Urinary bladder (tissue), 3 donors: ENCODE measurements at regions not wholly inside any gene's neighbourhood (a gene's known extent, or its start where the extent isn't known, plus 50 kb on each side); places are given as distances from the start of the nearest gene placed in this dataset.
"Not testable (repeated sequence)": the region's sequence is repeated elsewhere in the genome, so short reads cannot be mapped to it uniquely, and the experiment has no call there.

ENCODE experiments used
- DNase-seq: peaks from one replicate; pipeline ENCODE4 v3.0.0-alpha.2; 2015; ENCODE audit errors: extremely low spot score
- H3K27ac ChIP-seq: one replicate; pipeline ENCODE4 v1.5.1; 2013; ENCODE audit warnings: low read depth, mild to moderate bottlenecking, moderate library complexity
- H3K36me3 ChIP-seq: one replicate; pipeline ENCODE4 v1.6.1; 2013; ENCODE audit warnings: mild to moderate bottlenecking, moderate library complexity; ENCODE audit not compliant: insufficient read depth
- H3K4me1 ChIP-seq: one replicate; pipeline ENCODE4 v1.6.1; 2013; ENCODE audit warnings: mild to moderate bottlenecking, moderate library complexity; ENCODE audit not compliant: insufficient read depth
- H3K4me3 ChIP-seq: one replicate; pipeline ENCODE4 v1.5.1; 2013; ENCODE audit warnings: low read depth, low read length
- WGBS: extraction: QIAGEN DNeasy Blood & Tissue Kit; methylation state at CpG from one replicate; pipeline ENCODE4 v1.1.7; 2013; 5-methylcytosine and 5-hydroxymethylcytosine counted together
- donor health status: healthy with polysubstance abuse.
- donor health status: healthy.

DNA sequence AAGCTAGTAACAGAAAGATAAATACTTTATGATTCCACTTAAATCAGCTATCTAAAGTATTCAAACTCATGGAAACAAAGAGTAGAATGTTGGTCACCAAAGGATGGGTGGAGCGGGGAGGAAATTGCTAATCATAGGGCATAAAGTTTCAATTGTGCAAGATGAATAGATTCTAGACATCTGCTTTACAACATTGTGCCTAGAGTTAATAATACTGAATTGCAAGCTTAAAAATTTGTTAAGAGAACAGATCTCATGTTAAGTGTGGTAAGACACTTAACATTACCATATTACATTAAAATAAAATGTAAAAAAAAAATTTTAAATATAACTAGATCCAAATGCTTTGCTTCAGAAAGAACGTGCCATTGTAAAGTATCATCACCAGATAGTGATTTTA is 411.1 kb upstream of the MBL2 start:
- no peak overlapping the region for H3K4me3 ChIP-seq
- H3K27ac ChIP-seq = no peak overlapping the region
- no peaks in the 10 kb centered on the region for H3K36me3 ChIP-seq
- H3K4me1 ChIP-seq = no peaks in the 10 kb centered on the region
- WGBS = 92% methylated on average over 2 of the region's 2 CpGs
- DNase-seq = no peak

DNA sequence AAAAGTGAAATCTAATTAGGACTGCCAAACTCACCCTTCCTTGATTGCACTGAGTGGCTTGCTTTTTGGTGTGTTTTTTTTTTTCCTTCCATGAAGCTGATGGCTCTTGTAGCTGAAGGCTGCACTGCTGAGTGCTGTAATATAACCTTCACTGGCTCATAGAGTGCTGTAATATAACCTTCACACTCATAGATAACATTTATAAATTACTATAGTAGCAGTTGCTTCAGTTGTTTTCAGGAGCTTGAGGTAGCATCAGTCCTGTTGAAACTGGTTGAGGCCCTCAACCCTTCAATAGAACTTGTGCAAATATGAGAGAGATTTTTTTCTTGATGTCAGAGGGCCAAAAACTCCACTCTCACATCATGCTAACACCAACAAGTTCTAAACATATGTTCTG is 404.9 kb upstream of the MBL2 start:
- no peaks in the 10 kb centered on the region for H3K36me3 ChIP-seq
- H3K27ac ChIP-seq = no peak overlapping the region
- no peak for DNase-seq
- H3K4me3 ChIP-seq = no peak overlapping the region
- H3K4me1 ChIP-seq = no peaks in the 10 kb centered on the region

DNA sequence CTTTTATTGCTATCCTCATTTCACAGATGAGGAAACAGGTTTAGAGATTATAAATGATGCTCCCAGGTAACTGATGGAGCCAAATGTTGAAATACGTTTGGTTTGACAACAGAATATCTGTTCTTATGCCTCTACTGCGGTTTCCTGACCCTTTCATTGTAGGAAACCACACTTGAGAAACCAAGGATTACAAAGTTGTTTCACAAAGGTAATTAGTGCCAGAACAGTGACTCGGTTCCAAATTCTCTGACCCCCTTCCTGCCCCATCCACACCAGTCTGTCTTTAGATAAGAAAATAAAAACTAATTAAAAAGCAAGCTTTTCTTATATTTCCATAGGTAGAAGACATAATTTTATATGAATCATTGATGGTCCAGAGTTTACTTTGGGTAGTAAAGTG is 393.7 kb upstream of the MBL2 start:
- 87% methylated on average over 3 of the region's 3 CpGs for WGBS
- Histone ChIP-seq H3K36me3 (no peaks in the 10 kb centered on the region), H3K27ac (no peak overlapping the region), H3K4me1 (no peaks in the 10 kb centered on the region), H3K4me3 (no peak overlapping the region)
- no peak for DNase-seq

DNA sequence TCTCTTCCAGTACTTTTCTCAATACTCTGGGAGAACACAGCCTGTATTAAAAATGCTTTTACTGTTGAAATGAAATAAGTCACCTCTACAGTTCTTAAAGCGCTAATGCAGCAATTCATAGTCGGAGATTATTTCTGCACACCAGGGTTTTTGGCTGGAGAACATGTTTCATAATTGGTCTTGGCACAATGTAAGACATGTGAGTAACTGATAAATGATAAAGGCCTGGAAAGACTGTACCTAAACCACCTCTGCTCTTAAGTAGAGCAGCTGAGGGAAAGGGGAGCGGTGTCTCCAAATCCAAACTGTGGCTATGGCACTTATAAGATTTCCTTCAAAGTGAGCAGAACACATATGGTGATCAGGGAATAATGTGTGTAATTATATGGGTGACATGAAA is 390.3 kb upstream of the MBL2 start:
- 77% methylated on average over 3 of the region's 3 CpGs for WGBS
- Histone ChIP-seq H3K4me1 (no peaks in the 10 kb centered on the region), H3K36me3 (no peaks in the 10 kb centered on the region), H3K4me3 (no peak overlapping the region), H3K27ac (no peak overlapping the region)
- DNase-seq = no peak

DNA sequence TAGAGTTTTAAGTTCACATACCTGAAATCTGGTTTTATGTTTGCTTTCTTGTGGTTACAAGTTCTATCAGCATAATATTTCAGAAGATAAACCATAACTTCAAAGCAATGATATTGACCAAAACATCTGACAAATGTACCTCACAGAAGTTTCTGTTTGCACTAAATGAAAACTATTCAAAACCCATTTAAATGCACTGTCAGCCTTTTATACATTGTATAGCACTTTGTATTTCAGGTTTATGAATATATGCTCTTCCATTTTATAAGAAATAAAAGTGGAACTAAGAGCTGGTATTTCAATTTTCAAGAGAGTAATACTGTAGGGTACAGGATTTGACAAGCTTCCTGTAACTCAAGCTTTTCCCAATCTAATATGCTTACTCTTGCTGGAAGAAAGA is 388.6 kb upstream of the MBL2 start:
- Histone ChIP-seq H3K4me3 (no peak overlapping the region), H3K4me1 (no peaks in the 10 kb centered on the region), H3K36me3 (no peaks in the 10 kb centered on the region), H3K27ac (no peak overlapping the region)
- DNase-seq = no peak

DNA sequence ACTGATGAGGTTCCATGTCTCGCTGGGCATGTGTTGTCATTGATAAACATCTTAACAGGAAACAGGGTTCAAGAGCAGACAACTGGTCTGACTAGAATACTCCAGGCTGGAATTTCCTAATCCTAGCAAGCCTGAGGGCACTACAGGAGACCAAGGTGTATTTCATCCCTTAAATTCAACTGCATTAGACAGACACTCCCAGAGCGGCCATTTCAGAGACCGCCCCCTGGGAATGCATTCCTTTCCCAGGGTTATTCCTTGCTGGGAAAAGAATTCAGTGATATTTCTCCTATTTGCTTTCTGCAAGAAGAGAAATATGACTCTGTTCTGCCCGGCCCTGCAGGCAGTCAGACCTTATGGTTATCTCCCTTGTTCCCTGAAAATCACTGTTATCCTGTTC is 383.1 kb upstream of the MBL2 start:
- H3K4me3 ChIP-seq, H3K4me1 ChIP-seq, DNase-seq, H3K36me3 ChIP-seq, H3K27ac ChIP-seq: not testable (repeated sequence)
- 83% methylated on average over 4 of the region's 4 CpGs for WGBS

DNA sequence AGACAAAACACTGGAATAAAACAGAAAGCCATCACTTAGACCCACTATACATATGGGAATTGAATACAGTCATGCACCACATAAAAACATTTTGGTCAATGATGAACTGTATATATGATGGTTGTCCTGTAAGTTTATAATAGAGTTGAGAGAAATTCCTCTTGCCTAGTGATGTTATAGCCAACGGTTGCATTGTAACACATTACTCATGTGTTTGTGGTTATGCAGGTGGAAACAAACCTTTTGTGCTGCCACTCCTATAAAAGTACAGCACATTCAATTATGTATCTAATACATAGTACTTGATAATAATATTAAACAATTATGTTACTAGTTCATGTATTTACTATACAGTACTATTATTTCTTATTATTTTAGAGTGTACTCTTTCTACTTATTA is 381.2 kb upstream of the MBL2 start:
- Histone ChIP-seq H3K4me3 (no peak overlapping the region), H3K36me3 (no peaks in the 10 kb centered on the region), H3K27ac (no peak overlapping the region), H3K4me1 (no peaks in the 10 kb centered on the region)
- 86% methylated on average over 1 of the region's 1 CpG for WGBS
- no peak for DNase-seq

DNA sequence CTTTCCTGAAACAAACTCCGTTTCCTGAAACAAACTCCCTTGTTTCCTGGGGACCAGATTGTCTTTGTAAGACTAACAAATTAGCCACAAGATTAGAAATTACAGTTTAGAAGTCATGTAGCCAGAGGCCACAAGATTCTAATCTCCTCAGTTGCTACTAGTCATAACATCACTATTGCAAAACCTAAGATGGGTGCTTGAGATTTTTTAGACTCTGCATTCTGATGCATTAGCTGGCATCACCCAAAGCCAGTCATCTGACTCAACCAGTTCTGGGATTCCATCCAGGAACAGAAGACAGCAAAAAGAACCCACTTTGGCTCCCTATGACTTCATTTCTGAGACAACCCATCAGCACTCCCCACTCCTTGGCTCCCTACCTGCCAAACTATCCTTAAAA is 367.9 kb upstream of the MBL2 start:
- WGBS = 75% methylated on average over 1 of the region's 1 CpG
- Histone ChIP-seq H3K4me1 (no peaks in the 10 kb centered on the region), H3K27ac (no peak overlapping the region), H3K4me3 (no peak overlapping the region), H3K36me3 (no peaks in the 10 kb centered on the region)
- no peak for DNase-seq

DNA sequence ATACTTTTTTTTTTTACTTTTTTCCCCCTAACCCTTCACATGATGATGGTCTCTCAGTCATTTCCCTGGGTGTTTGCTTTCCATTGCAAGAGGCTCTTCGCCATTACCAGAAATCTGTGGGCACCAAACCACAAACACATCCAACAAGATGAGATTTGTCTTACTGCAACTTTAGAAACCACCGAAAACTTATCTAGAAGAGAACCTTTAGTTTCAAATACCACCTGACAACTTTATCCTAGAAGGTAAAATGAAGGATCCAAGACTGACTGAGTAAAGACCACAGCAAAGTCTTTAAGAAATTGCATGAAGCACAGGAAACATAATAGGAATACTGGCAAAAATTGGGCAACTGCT is 363.3 kb upstream of the MBL2 start:
- Histone ChIP-seq H3K4me3 (no peak overlapping the region), H3K4me1 (no peaks in the 10 kb centered on the region), H3K36me3 (no peaks in the 10 kb centered on the region), H3K27ac (no peak overlapping the region)
- no peak for DNase-seq
- WGBS = 92% methylated on average over 2 of the region's 2 CpGs

DNA sequence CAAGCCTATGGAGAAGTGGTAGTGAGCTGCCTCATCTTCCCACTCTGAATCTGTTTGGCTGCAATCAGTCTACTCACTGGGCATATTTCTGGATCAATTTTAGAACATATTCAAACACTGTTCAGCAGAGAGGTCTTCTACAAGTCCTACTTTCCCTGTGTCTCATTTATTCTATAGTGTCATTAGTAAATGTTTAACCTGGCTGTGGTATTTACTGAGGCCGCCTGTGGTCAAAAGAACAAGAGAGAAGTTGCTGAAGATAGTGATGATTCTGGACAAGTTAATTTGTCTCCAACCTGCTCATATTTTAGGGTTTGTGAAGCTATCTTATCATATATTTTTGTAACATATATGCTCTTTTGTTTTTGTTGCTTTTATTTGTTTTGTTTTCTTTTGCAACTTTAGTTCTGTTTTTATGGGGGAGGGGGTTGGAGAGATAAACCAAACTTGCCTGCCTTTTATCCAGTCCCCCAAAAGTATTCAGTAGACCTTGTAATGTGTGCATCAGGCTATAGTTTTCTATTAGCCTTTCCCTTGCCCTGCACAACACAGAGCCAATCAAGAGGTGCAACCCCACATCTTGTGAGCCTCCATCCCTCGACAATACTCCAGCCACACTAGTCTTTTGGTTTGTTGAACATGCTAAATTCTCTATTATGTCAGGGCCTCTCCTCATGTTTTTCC is 362.8 kb upstream of the MBL2 start:
- WGBS = 90% methylated on average over 2 of the region's 2 CpGs
- no peak overlapping the region for H3K4me3 ChIP-seq
- H3K27ac ChIP-seq = no peak overlapping the region
- no peaks in the 10 kb centered on the region for H3K4me1 ChIP-seq
- DNase-seq = no peak
- H3K36me3 ChIP-seq = no peaks in the 10 kb centered on the region

DNA sequence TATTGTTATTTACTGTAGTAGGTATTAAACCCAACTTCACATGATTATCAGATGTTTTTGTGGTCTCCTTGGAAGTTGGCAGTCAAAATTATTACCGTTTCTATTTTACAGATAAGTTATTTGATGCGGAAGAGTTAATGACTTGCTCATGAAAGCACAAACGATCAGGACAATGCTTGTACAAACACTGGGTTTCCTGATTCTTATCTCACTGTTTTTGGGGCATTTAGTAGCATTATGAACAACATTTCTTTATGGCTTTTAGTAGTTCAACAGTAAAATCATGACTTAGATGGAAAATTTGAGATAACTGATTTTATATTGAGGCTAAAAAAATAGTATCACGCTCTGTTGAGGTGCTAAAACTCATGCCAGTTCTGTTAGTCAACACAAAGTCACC is 361.5 kb upstream of the MBL2 start:
- DNase-seq = no peak
- WGBS = 59% methylated on average over 4 of the region's 4 CpGs

DNA sequence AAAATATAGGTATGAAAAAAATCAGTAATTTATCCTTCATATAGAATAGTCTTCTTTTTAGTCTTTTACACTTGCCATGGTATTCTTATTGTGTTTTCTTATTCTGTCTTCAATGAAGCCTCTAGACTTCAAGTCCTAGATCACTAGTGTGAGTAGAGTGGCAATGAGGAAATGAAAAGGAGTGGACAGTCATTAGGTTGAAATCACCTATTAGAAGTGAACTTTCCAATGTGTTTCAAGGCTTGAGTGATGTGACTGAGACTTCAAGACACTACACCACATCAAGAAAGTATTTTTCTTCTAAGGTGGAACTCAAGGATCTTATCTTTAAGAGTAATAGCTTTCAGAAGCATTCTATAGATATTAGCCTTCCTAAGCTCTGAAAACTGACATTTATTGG is 357.8 kb upstream of the MBL2 start:
- no peak for DNase-seq

More for the DNA sequence above, 361.5 kb upstream of the MBL2 start:
- Histone ChIP-seq H3K4me3 (no peak overlapping the region), H3K27ac (no peak overlapping the region), H3K4me1 (no peaks in the 10 kb centered on the region), H3K36me3 (no peaks in the 10 kb centered on the region)

DNA sequence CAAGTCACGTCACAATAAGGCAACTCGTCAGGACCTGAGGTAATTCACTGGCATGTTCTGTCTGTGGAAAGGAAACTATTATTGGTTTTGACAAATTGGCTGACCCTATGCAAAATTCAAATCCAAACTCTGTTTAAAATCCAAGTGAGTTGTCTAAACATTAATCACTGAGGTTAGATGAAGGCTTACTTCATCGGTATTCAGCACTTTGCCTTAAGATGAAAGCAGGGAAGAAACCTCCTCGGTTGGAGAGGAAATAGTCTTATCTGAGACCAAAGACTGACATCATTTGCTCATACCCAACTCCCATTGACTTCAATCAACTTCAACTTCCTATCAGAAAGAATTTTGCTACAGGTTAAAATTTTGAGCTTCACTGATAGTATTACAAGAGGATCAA is 355.1 kb upstream of the MBL2 start:
- H3K36me3 ChIP-seq = no peaks in the 10 kb centered on the region
- no peak overlapping the region for H3K27ac ChIP-seq
- no peaks in the 10 kb centered on the region for H3K4me1 ChIP-seq
- H3K4me3 ChIP-seq = no peak overlapping the region
- DNase-seq = no peak
- WGBS = 72% methylated on average over 4 of the region's 4 CpGs

More for the DNA sequence above, 357.8 kb upstream of the MBL2 start:
- no peak overlapping the region for H3K4me3 ChIP-seq
- H3K27ac ChIP-seq = no peak overlapping the region
- no peaks in the 10 kb centered on the region for H3K4me1 ChIP-seq
- H3K36me3 ChIP-seq = no peaks in the 10 kb centered on the region

DNA sequence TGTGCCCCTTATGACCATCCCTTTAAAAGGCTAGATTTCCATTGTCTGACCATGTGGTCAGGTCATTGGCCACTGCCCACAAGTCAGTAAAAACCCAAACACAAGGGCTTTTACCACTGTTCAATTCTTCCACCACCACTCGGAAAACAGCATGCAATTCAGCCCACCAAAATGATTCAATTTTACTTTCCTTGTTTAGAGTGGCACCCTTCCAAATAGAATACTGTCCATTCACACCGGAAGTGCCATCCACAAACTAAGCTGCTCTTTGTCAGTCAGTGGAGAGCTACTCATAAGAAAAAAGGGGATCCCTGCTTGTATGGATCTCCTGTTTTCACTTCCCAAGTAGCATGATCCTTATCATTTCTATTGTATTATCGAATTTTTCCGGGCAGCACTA is 350.7 kb upstream of the MBL2 start:
- WGBS = 81% methylated on average over 4 of the region's 4 CpGs
- no peaks in the 10 kb centered on the region for H3K4me1 ChIP-seq

DNA sequence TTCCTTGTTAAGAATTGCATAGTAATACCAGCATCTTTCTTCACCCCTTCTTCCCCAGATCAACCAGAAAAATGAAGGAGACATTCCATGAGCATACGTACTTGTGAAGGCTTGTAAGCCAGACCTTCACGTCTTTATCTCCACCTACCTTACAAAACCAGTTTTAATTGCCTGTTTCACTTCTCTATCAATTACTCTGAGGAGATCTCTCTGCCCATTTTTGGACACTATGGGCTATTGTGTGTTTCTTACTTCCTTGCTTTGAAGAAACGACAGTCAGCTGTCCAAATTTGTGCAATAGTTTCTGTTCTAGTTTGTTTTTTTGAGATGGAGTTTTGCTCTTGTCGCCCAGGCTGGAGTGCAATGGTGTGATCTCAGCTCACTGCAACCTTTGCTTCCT is 349.7 kb upstream of the MBL2 start:
- 80% methylated on average over 4 of the region's 4 CpGs for WGBS
- no peak overlapping the region for H3K27ac ChIP-seq
- H3K36me3 ChIP-seq = no peaks in the 10 kb centered on the region
- no peak for DNase-seq
- no peaks in the 10 kb centered on the region for H3K4me1 ChIP-seq
- no peak overlapping the region for H3K4me3 ChIP-seq

More for the DNA sequence above, 350.7 kb upstream of the MBL2 start:
- Histone ChIP-seq H3K4me3 (no peak overlapping the region), H3K36me3 (no peaks in the 10 kb centered on the region), H3K27ac (no peak overlapping the region)
- DNase-seq = no peak
